H1 (cell line): ENCODE measurements at regions not wholly inside any gene's neighbourhood (a gene's known extent, or its start where the extent isn't known, plus 50 kb on each side); places are given as distances from the start of the nearest gene placed in this dataset.

Experiments
- EZH2 ChIP-seq: fragments of 200-600 bp; sonication (generic); IDR thresholded peaks from 2 replicates; pipeline ENCODE4 v1.7.1; 2012; ENCODE audit warnings: low read depth, mild to moderate bottlenecking, moderate library complexity, low read length, inconsistent platforms; ENCODE audit not compliant: severe bottlenecking
- POLR2A ChIP-seq, 2 experiments: IDR thresholded peaks; 1 replicate in 1 of 2; 2 replicates in 1 of 2; pipeline ENCODE4 v1.6.1; 2011; ENCODE audit warnings: low read depth in 2 of 2, low read length in 2 of 2, mild to moderate bottlenecking in 2 of 2; ENCODE audit errors: control extremely low read depth in 1 of 2
- POLR2AphosphoS5 ChIP-seq: IDR thresholded peaks from 2 replicates; pipeline ENCODE4 v1.6.1; 2011; ENCODE audit warnings: low read depth, low read length
- RFX5 ChIP-seq: IDR thresholded peaks from 2 replicates; pipeline ENCODE4 v1.6.1; 2011; ENCODE audit warnings: low read depth, low read length, improper control_type of control experiment, borderline replicate concordance
- TF ChIP-seq, protein P1 (sequence below): IDR thresholded peaks from 2 replicates; pipeline ENCODE4 v1.6.1; 2011; ENCODE audit warnings: low read length, improper control_type of control experiment

DNA sequence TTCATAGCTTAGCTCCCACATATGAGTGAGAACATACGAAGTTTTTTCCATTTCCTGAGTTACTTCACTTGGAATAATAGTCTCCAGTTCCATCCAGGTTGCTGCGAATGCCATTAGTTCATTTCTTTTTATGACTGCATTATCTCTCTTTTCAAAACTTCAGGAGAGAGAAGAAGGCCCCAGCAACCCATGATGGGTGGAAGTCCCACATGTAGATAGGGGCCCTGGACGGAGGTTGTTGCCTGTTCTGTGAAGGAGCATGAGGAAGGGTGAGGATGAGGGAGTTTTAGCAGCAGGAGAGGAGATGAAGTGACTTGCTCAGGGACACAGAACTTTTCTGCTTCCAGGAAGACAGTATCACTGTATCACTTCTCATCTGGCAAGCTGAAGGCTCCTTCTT, 102.2 kb upstream of the KLF4 start:
- TF ChIP-seq EZH2 = no peak
- TF ChIP-seq POLR2AphosphoS5 = no peak
- TF ChIP-seq RFX5 = no peak
- TF ChIP-seq POLR2A (IDR thresholded peaks at IDR 0.05; ENCODE audit: control extremely low read depth in 1 of 2, low read depth in 2 of 2, low read length in 2 of 2) = no peak
- TF ChIP-seq, protein P1, sequence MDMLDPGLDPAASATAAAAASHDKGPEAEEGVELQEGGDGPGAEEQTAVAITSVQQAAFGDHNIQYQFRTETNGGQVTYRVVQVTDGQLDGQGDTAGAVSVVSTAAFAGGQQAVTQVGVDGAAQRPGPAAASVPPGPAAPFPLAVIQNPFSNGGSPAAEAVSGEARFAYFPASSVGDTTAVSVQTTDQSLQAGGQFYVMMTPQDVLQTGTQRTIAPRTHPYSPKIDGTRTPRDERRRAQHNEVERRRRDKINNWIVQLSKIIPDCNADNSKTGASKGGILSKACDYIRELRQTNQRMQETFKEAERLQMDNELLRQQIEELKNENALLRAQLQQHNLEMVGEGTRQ = no peak
